Neural progenitor cell (in vitro differentiated cells): ENCODE measurements at regions not wholly inside any gene's neighbourhood (a gene's known extent, or its start where the extent isn't known, plus 50 kb on each side); places are given as distances from the start of the nearest gene placed in this dataset.
A peak's percentile ranks its signal among the peaks of the same experiment; 100 is the strongest.

Experiments used
- DNase-seq: peaks from one replicate; pipeline ENCODE4 v3.0.0-alpha.2; 2016; ENCODE audit warnings: low spot score
- H2AFZ ChIP-seq: fragments of 200-600 bp; sonication (generic); replicated peaks from 2 replicates; pipeline ENCODE4 v1.6.1; 2016; ENCODE audit warnings: antibody characterized with exemption
- H3F3A ChIP-seq: fragments of 200-600 bp; sonication (generic); 2 replicates; pipeline ENCODE4 v1.6.1; 2016; ENCODE audit warnings: antibody characterized with exemption, low read depth
- H3K27ac ChIP-seq: fragments of 200-600 bp; sonication (generic); 2 replicates; pipeline ENCODE4 v1.5.1; 2016; ENCODE audit warnings: mild to moderate bottlenecking
- H3K27me3 ChIP-seq: fragments of 200-600 bp; sonication (generic); 2 replicates; pipeline ENCODE4 v1.6.1; 2016; ENCODE audit warnings: mild to moderate bottlenecking, moderate library complexity
- H3K36me3 ChIP-seq: fragments of 200-600 bp; sonication (generic); 2 replicates; pipeline ENCODE4 v1.5.1; 2016
- H3K4me1 ChIP-seq: fragments of 200-600 bp; sonication (generic); 2 replicates; pipeline ENCODE4 v1.6.1; 2016; ENCODE audit warnings: mixed run types
- H3K4me2 ChIP-seq: fragments of 200-600 bp; sonication (generic); 2 replicates; pipeline ENCODE4 v1.6.1; 2016
- H3K4me3 ChIP-seq: fragments of 200-600 bp; sonication (generic); 2 replicates; pipeline ENCODE4 v1.5.1; 2016
- H3K79me2 ChIP-seq: fragments of 200-600 bp; sonication (generic); 2 replicates; pipeline ENCODE4 v1.6.1; 2016; ENCODE audit warnings: low read depth
- H3K9ac ChIP-seq: fragments of 200-600 bp; sonication (generic); 2 replicates; pipeline ENCODE4 v1.6.1; 2016
- H3K9me3 ChIP-seq: fragments of 200-600 bp; sonication (generic); 2 replicates; pipeline ENCODE4 v1.5.1; 2016; ENCODE audit warnings: low read depth
- H4K20me1 ChIP-seq: fragments of 200-600 bp; sonication (generic); 2 replicates; pipeline ENCODE4 v1.6.1; 2016; ENCODE audit warnings: low read depth
- H3K27ac Mint-ChIP-seq: 3 replicates; pipeline ENCODE4 v1.8.0; 2021; ENCODE audit warnings: mixed read lengths
- H3K27me3 Mint-ChIP-seq: 2 replicates; pipeline ENCODE4 v1.8.0; 2022; ENCODE audit warnings: low read depth, mild to moderate bottlenecking, inconsistent platforms, moderate library complexity, mixed read lengths; ENCODE audit not compliant: insufficient read depth
- H3K36me3 Mint-ChIP-seq: 3 replicates; pipeline ENCODE4 v1.8.0; 2021; ENCODE audit warnings: mixed read lengths
- H3K4me1 Mint-ChIP-seq: 3 replicates; pipeline ENCODE4 v1.8.0; 2021; ENCODE audit warnings: mixed read lengths
- H3K4me3 Mint-ChIP-seq: 3 replicates; pipeline ENCODE4 v1.8.0; 2021; ENCODE audit warnings: mild to moderate bottlenecking, moderate library complexity, mixed read lengths
- H3K9me3 Mint-ChIP-seq: 3 replicates; pipeline ENCODE4 v1.8.0; 2020; ENCODE audit warnings: mixed read lengths
- CTCF ChIP-seq: fragments of 200-600 bp; sonication (generic); IDR thresholded peaks from 2 replicates; pipeline ENCODE4 v1.5.1; 2017; ENCODE audit warnings: antibody characterized with exemption, mild to moderate bottlenecking
- EZH2 ChIP-seq: fragments of 200-600 bp; sonication (generic); IDR thresholded peaks from 2 replicates; pipeline ENCODE4 v1.6.1; 2017; ENCODE audit warnings: antibody characterized with exemption, mild to moderate bottlenecking, moderate library complexity
- EZH2phosphoT487 ChIP-seq: fragments of 200-600 bp; sonication (generic); IDR thresholded peaks from 2 replicates; pipeline ENCODE4 v1.6.1; 2017; ENCODE audit warnings: antibody characterized with exemption

- Histone ChIP-seq H4K20me1 (no peaks in the 10 kb centered on the region), H3K9me3 (no peaks in the 10 kb centered on the region), H3F3A (no peaks in the 10 kb centered on the region), H3K4me1 (no peaks in the 10 kb centered on the region), H3K4me3 (no peak overlapping the region), H3K79me2 (no peaks in the 10 kb centered on the region), H3K9ac (no peak overlapping the region), H3K4me2 (no peak overlapping the region), H3K27me3 (no peaks in the 10 kb centered on the region), H3K36me3 (no peaks in the 10 kb centered on the region), H3K27ac (no peak overlapping the region), H2AFZ (peak overlapping the region; percentile 13)
- Mint-ChIP-seq H3K27me3 (peaks cover 2% of the 10 kb centered on the region), H3K36me3 (no peaks in the 10 kb centered on the region), H3K4me3 (no peak overlapping the region), H3K4me1 (no peaks in the 10 kb centered on the region), H3K27ac (no peak overlapping the region), H3K9me3 (no peaks in the 10 kb centered on the region)
- no peak for DNase-seq
- TF ChIP-seq EZH2phosphoT487 (no peak), CTCF (no peak), EZH2 (no peak)
These were observed 60.9 kb upstream of the SMAD1 start for GRCh38 chr4:145420595-145421214.

GRCh38 chr4:145418739-145419138 lies 62.9 kb upstream of the SMAD1 start:
- H3K9me3 Mint-ChIP-seq: no peaks in the 10 kb centered on the region
- Histone ChIP-seq H3K9ac (no peak overlapping the region), H3K27ac (no peak overlapping the region), H2AFZ (no peak overlapping the region), H3K4me2 (no peak overlapping the region), H3K4me3 (no peak overlapping the region), H3F3A (no peaks in the 10 kb centered on the region), H4K20me1 (no peaks in the 10 kb centered on the region), H3K79me2 (no peaks in the 10 kb centered on the region), H3K4me1 (no peaks in the 10 kb centered on the region), H3K9me3 (no peaks in the 10 kb centered on the region), H3K27me3 (no peaks in the 10 kb centered on the region), H3K36me3 (no peaks in the 10 kb centered on the region)
- TF ChIP-seq EZH2phosphoT487 (no peak), EZH2 (no peak), CTCF (no peak)
- H3K36me3 Mint-ChIP-seq: no peaks in the 10 kb centered on the region
- peaks cover 2% of the 10 kb centered on the region for H3K27me3 Mint-ChIP-seq
- no peak overlapping the region for H3K4me3 Mint-ChIP-seq
- DNase-seq: no peak
- no peaks in the 10 kb centered on the region for H3K4me1 Mint-ChIP-seq
- H3K27ac Mint-ChIP-seq: no peak overlapping the region

- no peaks in the 10 kb centered on the region for H3K36me3 Mint-ChIP-seq
These were observed 64.1 kb upstream of the SMAD1 start for GRCh38 chr4:145417348-145418130.

More at GRCh38 chr4:145417348-145418130, 64.1 kb upstream of the SMAD1 start:
- Histone ChIP-seq H3K4me1 (no peaks in the 10 kb centered on the region), H3K27ac (no peak overlapping the region), H3K9ac (no peak overlapping the region), H2AFZ (no peak overlapping the region), H3K79me2 (no peaks in the 10 kb centered on the region), H3F3A (no peaks in the 10 kb centered on the region), H3K9me3 (no peaks in the 10 kb centered on the region), H3K4me2 (no peak overlapping the region), H3K27me3 (no peaks in the 10 kb centered on the region), H3K36me3 (no peaks in the 10 kb centered on the region), H3K4me3 (no peak overlapping the region), H4K20me1 (no peaks in the 10 kb centered on the region)
- H3K9me3 Mint-ChIP-seq: no peaks in the 10 kb centered on the region
- H3K4me1 Mint-ChIP-seq: no peaks in the 10 kb centered on the region
- peaks cover 2% of the 10 kb centered on the region for H3K27me3 Mint-ChIP-seq
- no peak for DNase-seq
- no peak overlapping the region for H3K27ac Mint-ChIP-seq
- no peak overlapping the region for H3K4me3 Mint-ChIP-seq
- no peak for TF ChIP-seq EZH2phosphoT487
- TF ChIP-seq EZH2: no peak
- no peak for TF ChIP-seq CTCF
